Liver (tissue), 8 donors: ENCODE measurements at regions not wholly inside any gene's neighbourhood (a gene's known extent, or its start where the extent isn't known, plus 50 kb on each side); places are given as distances from the start of the nearest gene placed in this dataset.

Experiments
- DNase-seq: peaks from one replicate; pipeline ENCODE4 v3.0.0-alpha.2; 2017; ENCODE audit warnings: low spot score
- H3K27ac ChIP-seq, 2 donors: one replicate each; pipeline ENCODE4 v1.7.0; 2013; ENCODE audit warnings: inconsistent platforms in 2 of 2, low read length in 2 of 2, control low read depth in 1 of 2, low read depth in 1 of 2, mild to moderate bottlenecking in 1 of 2
- H3K27me3 ChIP-seq, 4 donors: one replicate each; pipeline versions ENCODE4 v1.6.1 to v1.7.0; 2013; ENCODE audit warnings: low read length in 3 of 4, inconsistent platforms in 1 of 4, mild to moderate bottlenecking in 1 of 4, moderate library complexity in 1 of 4; ENCODE audit not compliant: control insufficient read depth in 4 of 4, insufficient read depth in 4 of 4
- H3K36me3 ChIP-seq, 4 donors: one replicate each; pipeline versions ENCODE4 v1.6.1 to v1.7.0; 2013; ENCODE audit warnings: low read length in 3 of 4, mild to moderate bottlenecking in 3 of 4, low read depth in 1 of 4, moderate library complexity in 1 of 4; ENCODE audit not compliant: control insufficient read depth in 4 of 4, insufficient read depth in 3 of 4
- H3K4me1 ChIP-seq, 4 donors: one replicate each; pipeline versions ENCODE4 v1.6.1 to v1.7.0; 2013; ENCODE audit warnings: low read length in 3 of 4, mild to moderate bottlenecking in 3 of 4, moderate library complexity in 1 of 4; ENCODE audit not compliant: control insufficient read depth in 4 of 4, insufficient read depth in 4 of 4
- H3K4me3 ChIP-seq, 3 donors: one replicate each; pipeline versions ENCODE4 v1.6.1 to v1.7.0; 2013; ENCODE audit warnings: low read length in 3 of 3, control low read depth in 1 of 3, low read depth in 1 of 3, mild to moderate bottlenecking in 1 of 3
- H3K9ac ChIP-seq, 2 donors: one replicate each; pipeline ENCODE4 v1.7.0; 2013; ENCODE audit warnings: low read length in 2 of 2, mild to moderate bottlenecking in 2 of 2, moderate library complexity in 2 of 2, control low read depth in 1 of 2, low read depth in 1 of 2
- H3K9me3 ChIP-seq, 4 donors: one replicate each; pipeline versions ENCODE4 v1.6.1 to v1.7.0; 2013; ENCODE audit warnings: low read length in 3 of 4; ENCODE audit not compliant: control insufficient read depth in 4 of 4
- ATF3 ChIP-seq: IDR thresholded peaks from 2 replicates; pipeline ENCODE4 v1.6.1; 2016; ENCODE audit warnings: antibody characterized with exemption
- CTCF ChIP-seq: fragments of 150-350 bp; IDR thresholded peaks from 2 replicates; pipeline ENCODE4 v1.5.1; 2017; ENCODE audit warnings: improper control_type of control experiment, low read depth, low read length; ENCODE audit not compliant: missing input control
- EGR1 ChIP-seq, 2 donors: IDR thresholded peaks; 2 replicates each; pipeline ENCODE4 v1.6.1; 2016 to 2018; ENCODE audit warnings: antibody characterized with exemption in 2 of 2, low read depth in 2 of 2
- FOXA1 ChIP-seq: IDR thresholded peaks from 2 replicates; pipeline ENCODE4 v1.6.1; 2016; ENCODE audit warnings: antibody characterized with exemption
- FOXA2 ChIP-seq: IDR thresholded peaks from 2 replicates; pipeline ENCODE4 v1.6.1; 2016; ENCODE audit warnings: antibody characterized with exemption
- GABPA ChIP-seq, 2 donors: IDR thresholded peaks in 1 of 2; conservative IDR thresholded peaks in 1 of 2; 2 replicates each; pipeline ENCODE4 v1.6.1; 2016; ENCODE audit warnings: antibody characterized with exemption in 2 of 2, mild to moderate bottlenecking in 1 of 2, moderate library complexity in 1 of 2
- HNF4A ChIP-seq, 2 donors: conservative IDR thresholded peaks; 2 replicates each; pipeline ENCODE4 v1.6.1; 2016; ENCODE audit warnings: antibody characterized with exemption in 2 of 2, mild to moderate bottlenecking in 2 of 2
- HNF4G ChIP-seq: IDR thresholded peaks from 2 replicates; pipeline ENCODE4 v1.6.1; 2016; ENCODE audit warnings: antibody characterized with exemption
- JUND ChIP-seq, 2 donors: IDR thresholded peaks; 2 replicates each; pipeline ENCODE4 v1.6.1; 2016; ENCODE audit warnings: antibody characterized with exemption in 2 of 2
- MAX ChIP-seq: IDR thresholded peaks from 2 replicates; pipeline ENCODE4 v1.6.1; 2016; ENCODE audit warnings: antibody characterized with exemption
- NR2F2 ChIP-seq: IDR thresholded peaks from 2 replicates; pipeline ENCODE4 v1.6.1; 2016; ENCODE audit warnings: antibody characterized with exemption
- REST ChIP-seq: IDR thresholded peaks from 2 replicates; pipeline ENCODE4 v1.6.1; 2016; ENCODE audit warnings: antibody characterized with exemption, mild to moderate bottlenecking
- TAF1 ChIP-seq: conservative IDR thresholded peaks from 2 replicates; pipeline ENCODE4 v1.6.1; 2016; ENCODE audit warnings: antibody characterized with exemption, mild to moderate bottlenecking
- WGBS: extraction: QIAGEN DNeasy Blood & Tissue Kit; methylation state at CpG from one replicate; pipeline ENCODE4 v1.1.7; 2013; 5-methylcytosine and 5-hydroxymethylcytosine counted together
- donor health status: healthy.
- donor health status: healthy.
- donor health status: healthy.
- donor health status: healthy.
- donor health status: healthy.

- Histone ChIP-seq H3K9me3 (no peaks in the 10 kb centered on the region), H3K4me3 (no peak overlapping the region), H3K36me3 (no peaks in the 10 kb centered on the region), H3K4me1 (peaks cover 0 to 4% (median 1%) of the 10 kb centered on the region in 4 donors), H3K9ac (no peak overlapping the region), H3K27me3 (no peaks in the 10 kb centered on the region), H3K27ac (no peak overlapping the region)
- TF ChIP-seq REST = no peak
- no peak for TF ChIP-seq NR2F2
- no peak for TF ChIP-seq ATF3
- TF ChIP-seq TAF1 = no peak
- TF ChIP-seq HNF4A (conservative IDR thresholded peaks at IDR 0.05) = no peak
- no peak for TF ChIP-seq EGR1 (IDR thresholded peaks at IDR 0.05; ENCODE audit: low read depth in 2 of 2)
- no peak for TF ChIP-seq MAX
- TF ChIP-seq CTCF = no peak
- no peak for TF ChIP-seq GABPA (IDR thresholded peaks at IDR 0.05 in 1 of 2, conservative IDR thresholded peaks at IDR 0.05 in 1 of 2)
- TF ChIP-seq JUND (IDR thresholded peaks at IDR 0.05) = no peak
- TF ChIP-seq FOXA2 = no peak
- DNase-seq = no peak
Observed at GRCh38 chr3:72118628-72119027, 333.7 kb upstream of the PROK2 start.

- Histone ChIP-seq H3K9ac (no peak overlapping the region), H3K36me3 (no peaks in the 10 kb centered on the region), H3K9me3 (no peaks in the 10 kb centered on the region), H3K27me3 (no peaks in the 10 kb centered on the region), H3K4me1 (no peaks in the 10 kb centered on the region), H3K4me3 (no peak overlapping the region), H3K27ac (no peak overlapping the region)
- DNase-seq = no peak
- 94% methylated on average over 7 of the region's 7 CpGs for WGBS
- no peak for TF ChIP-seq HNF4G
- TF ChIP-seq ATF3 = no peak
- TF ChIP-seq FOXA1 = no peak
- no peak for TF ChIP-seq EGR1 (IDR thresholded peaks at IDR 0.05; ENCODE audit: low read depth in 2 of 2)
- TF ChIP-seq MAX = no peak
Observed at GRCh38 chr3:72116226-72116625, 331.3 kb upstream of the PROK2 start.
